GM12864 (cell line): ENCODE measurements at regions not wholly inside any gene's neighbourhood (a gene's known extent, or its start where the extent isn't known, plus 50 kb on each side); places are given as distances from the start of the nearest gene placed in this dataset.

Experiments
- DNase-seq: peaks from one replicate; pipeline ENCODE4 v3.0.0-alpha.2; 2011; ENCODE audit warnings: low read depth
- H3K4me3 ChIP-seq: 2 replicates; pipeline ENCODE4 v1.5.1; 2011; ENCODE audit warnings: mild to moderate bottlenecking, low read depth, low read length, control low read depth
- CTCF ChIP-seq: IDR thresholded peaks from 2 replicates; pipeline ENCODE4 v1.5.1; 2011; ENCODE audit warnings: low read depth, mild to moderate bottlenecking, moderate library complexity, low read length, control low read depth, inconsistent platforms; ENCODE audit errors: missing control alignments

GRCh38 chr10:78777867-78778266 is 290.9 kb upstream of the ZMIZ1 start:
- TF ChIP-seq CTCF, result no peak
- DNase-seq, result no peak
- H3K4me3 ChIP-seq, result no peak overlapping the region

GRCh38 chr10:78778444-78779338 is 290.1 kb upstream of the ZMIZ1 start:
- no peak for DNase-seq
- H3K4me3 ChIP-seq, result no peak overlapping the region
- TF ChIP-seq CTCF, result no peak

- no peak for DNase-seq
- TF ChIP-seq CTCF, result no peak
- H3K4me3 ChIP-seq, result no peak overlapping the region
These were observed 289.3 kb upstream of the ZMIZ1 start for GRCh38 chr10:78779339-78779955.

GRCh38 chr10:78780551-78780961 is 288.2 kb upstream of the ZMIZ1 start:
- no peak for TF ChIP-seq CTCF
- H3K4me3 ChIP-seq, result no peak overlapping the region
- no peak for DNase-seq

- no peak overlapping the region for H3K4me3 ChIP-seq
- DNase-seq, result no peak
- TF ChIP-seq CTCF, result no peak
These were observed 287.4 kb upstream of the ZMIZ1 start for GRCh38 chr10:78781251-78781913.

GRCh38 chr10:78781991-78782390 is 286.8 kb upstream of the ZMIZ1 start:
- TF ChIP-seq CTCF, result no peak
- no peak overlapping the region for H3K4me3 ChIP-seq
- DNase-seq, result no peak
